ENCODE measurements at regions not wholly inside any gene's neighbourhood (a gene's known extent, or its start where the extent isn't known, plus 50 kb on each side); places are given as distances from the start of the nearest gene placed in this dataset.

- DNase-seq (ENCODE audit: low read depth) = no peak
Measured at GRCh38 chr20:55266361-55266760, 739.0 kb downstream of the CBLN4 start.

- DNase-seq (ENCODE audit: low read depth) = no peak
Measured at GRCh38 chr20:55264703-55265239, 740.5 kb downstream of the CBLN4 start.

GRCh38 chr20:55258559-55258958, 746.8 kb downstream of the CBLN4 start:
- no peak for DNase-seq (ENCODE audit: low read depth)

- no peak for DNase-seq (ENCODE audit: low read depth)
Measured at GRCh38 chr20:55255016-55255415, 750.3 kb downstream of the CBLN4 start.

GRCh38 chr20:55253781-55254180, 751.5 kb downstream of the CBLN4 start:
- DNase-seq (ENCODE audit: low read depth) = no peak

GRCh38 chr20:55252521-55252920, 752.8 kb downstream of the CBLN4 start:
- DNase-seq (ENCODE audit: low read depth) = no peak

GRCh38 chr20:55251170-55251569, 754.1 kb downstream of the CBLN4 start:
- no peak for DNase-seq (ENCODE audit: low read depth)

- no peak for DNase-seq (ENCODE audit: low read depth)
Measured at GRCh38 chr20:55242853-55243252, 762.5 kb downstream of the CBLN4 start.

GRCh38 chr20:55239269-55239668, 763.9 kb downstream of the DOK5 start:
- no peak for DNase-seq (ENCODE audit: low read depth)

- DNase-seq (ENCODE audit: low read depth) = no peak
Measured at GRCh38 chr20:55232647-55233046, 757.3 kb downstream of the DOK5 start.

GRCh38 chr20:55229451-55229850, 754.1 kb downstream of the DOK5 start:
- no peak for DNase-seq (ENCODE audit: low read depth)

GRCh38 chr20:55216525-55217242, 741.3 kb downstream of the DOK5 start:
- DNase-seq (ENCODE audit: low read depth) = peak; percentile 1

- no peak for DNase-seq (ENCODE audit: low read depth)
Measured at GRCh38 chr20:55213653-55214052, 738.3 kb downstream of the DOK5 start.

- DNase-seq (ENCODE audit: low read depth) = no peak
Measured at GRCh38 chr20:55211481-55211880, 736.1 kb downstream of the DOK5 start.

GRCh38 chr20:55205665-55206064, 730.3 kb downstream of the DOK5 start:
- DNase-seq (ENCODE audit: low read depth) = no peak

GRCh38 chr20:55200317-55200716, 724.9 kb downstream of the DOK5 start:
- no peak for DNase-seq (ENCODE audit: low read depth)

- no peak for DNase-seq (ENCODE audit: low read depth)
Measured at GRCh38 chr20:55194947-55195346, 719.6 kb downstream of the DOK5 start.

GRCh38 chr20:55186228-55186627, 710.8 kb downstream of the DOK5 start:
- DNase-seq (ENCODE audit: low read depth) = no peak

GRCh38 chr20:55175081-55175480, 699.7 kb downstream of the DOK5 start:
- DNase-seq (ENCODE audit: low read depth) = no peak

- no peak for DNase-seq (ENCODE audit: low read depth)
Measured at GRCh38 chr20:55174635-55175034, 699.2 kb downstream of the DOK5 start.

- DNase-seq (ENCODE audit: low read depth) = no peak
Measured at GRCh38 chr20:55174172-55174571, 698.8 kb downstream of the DOK5 start.

GRCh38 chr20:55173601-55174000, 698.2 kb downstream of the DOK5 start:
- no peak for DNase-seq (ENCODE audit: low read depth)

GRCh38 chr20:55172310-55173002, 697.1 kb downstream of the DOK5 start:
- DNase-seq (ENCODE audit: low read depth) = no peak
